ENCODE measurements at regions not wholly inside any gene's neighbourhood (a gene's known extent, or its start where the extent isn't known, plus 50 kb on each side); places are given as distances from the start of the nearest gene placed in this dataset.

- DNase-seq (ENCODE audit: insufficient read length, low spot score) (no peak), FAIRE-seq (no peak)
- TF ChIP-seq CTCF (IDR thresholded peaks at IDR 0.05; ENCODE audit: insufficient read depth, missing control alignments): no peak
Observed at GRCh38 chr9:87193925-87194868, 246.9 kb upstream of the GAS1 start.

GRCh38 chr9:87195306-87195705, 248.0 kb upstream of the GAS1 start:
- DNase-seq (ENCODE audit: insufficient read length, low spot score) (no peak), FAIRE-seq (no peak)
- no peak for TF ChIP-seq CTCF (IDR thresholded peaks at IDR 0.05; ENCODE audit: insufficient read depth, missing control alignments)

- no peak for DNase-seq (ENCODE audit: insufficient read length, low spot score)
- TF ChIP-seq CTCF (IDR thresholded peaks at IDR 0.05; ENCODE audit: insufficient read depth, missing control alignments): no peak
- FAIRE-seq: no peak
Observed at GRCh38 chr9:87197349-87198130, 250.2 kb upstream of the GAS1 start.

- no peak for TF ChIP-seq CTCF (IDR thresholded peaks at IDR 0.05; ENCODE audit: insufficient read depth, missing control alignments)
- FAIRE-seq: no peak
Observed at GRCh38 chr9:87198716-87199115, 251.4 kb upstream of the GAS1 start.

GRCh38 chr9:87199278-87199677, 252.0 kb upstream of the GAS1 start:
- DNase-seq (ENCODE audit: insufficient read length, low spot score): no peak
- no peak for FAIRE-seq
- no peak for TF ChIP-seq CTCF (IDR thresholded peaks at IDR 0.05; ENCODE audit: insufficient read depth, missing control alignments)

More at GRCh38 chr9:87198716-87199115, 251.4 kb upstream of the GAS1 start:
- DNase-seq (ENCODE audit: insufficient read length, low spot score): no peak

GRCh38 chr9:87199782-87200181, 252.5 kb upstream of the GAS1 start:
- no peak for DNase-seq (ENCODE audit: insufficient read length, low spot score)
- TF ChIP-seq CTCF (IDR thresholded peaks at IDR 0.05; ENCODE audit: insufficient read depth, missing control alignments): no peak
- FAIRE-seq: no peak
